OCI-LY3 (cell line): ENCODE measurements at regions not wholly inside any gene's neighbourhood (a gene's known extent, or its start where the extent isn't known, plus 50 kb on each side); places are given as distances from the start of the nearest gene placed in this dataset.
"Not testable (repeated sequence)": the region's sequence is repeated elsewhere in the genome, so short reads cannot be mapped to it uniquely, and the experiment has no call there.

ENCODE experiments used
- CTCF ChIP-seq: fragments of 200-600, 300-600 bp; sonication (generic); IDR thresholded peaks from 2 replicates; pipeline ENCODE4 v1.5.1; 2014; ENCODE audit warnings: antibody characterized with exemption, low read length, low read depth
- EZH2phosphoT487 ChIP-seq: fragments of 200-600 bp; shearing (Covaris generic); IDR thresholded peaks from 2 replicates; pipeline ENCODE4 v1.6.1; 2018; ENCODE audit warnings: antibody characterized with exemption, mixed run types, low read depth

GRCh38 chr2:226280136-226280535 is 519.5 kb downstream of the IRS1 start:
- not testable (repeated sequence) for TF ChIP-seq CTCF, EZH2phosphoT487
